ENCODE measurements at regions not wholly inside any gene's neighbourhood (a gene's known extent, or its start where the extent isn't known, plus 50 kb on each side); places are given as distances from the start of the nearest gene placed in this dataset.

DNA sequence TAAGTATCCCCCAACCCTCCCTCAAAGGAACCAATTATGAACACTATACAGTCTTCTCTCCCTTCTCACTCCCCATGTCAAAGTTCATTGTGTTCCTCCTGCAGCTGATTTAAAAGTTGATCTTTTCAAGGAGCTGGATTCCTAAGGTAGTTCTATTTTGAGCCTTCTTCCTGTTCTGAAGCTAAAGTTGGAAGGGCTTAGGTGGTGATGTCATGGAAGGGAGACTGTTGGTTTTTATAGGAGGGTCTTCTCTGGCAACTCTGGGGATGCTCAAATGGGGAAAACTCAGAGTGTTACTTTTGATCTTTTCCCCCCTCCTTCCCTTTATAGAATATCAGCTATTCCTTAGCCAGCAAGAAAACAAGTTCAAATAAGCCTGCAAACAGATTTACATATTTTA lies 83.0 kb upstream of the AK4 start:
- Histone ChIP-seq H3K4me1 (ENCODE audit: insufficient read depth, low read length) (peaks cover 29% of the 10 kb centered on the region), H3K79me2 (ENCODE audit: insufficient read depth, low read length) (peaks cover 55% of the 10 kb centered on the region), H4K20me1 (ENCODE audit: insufficient read depth, low read length) (peaks cover 32% of the 10 kb centered on the region), H3K27ac (ENCODE audit: low read length) (no peak overlapping the region), H2AFZ (ENCODE audit: low read depth, low read length) (no peak overlapping the region), H3K9ac (ENCODE audit: low read depth, low read length) (no peak overlapping the region), H3K27me3 (ENCODE audit: insufficient read depth, low read length, poor library complexity) (no peaks in the 10 kb centered on the region), H3K36me3 (ENCODE audit: insufficient read depth, low read length) (no peaks in the 10 kb centered on the region; the same call in 1 of the 2 replicates), H3K9me3 (ENCODE audit: insufficient read depth, low read length, severe bottlenecking) (no peaks in the 10 kb centered on the region), H3K4me2 (ENCODE audit: insufficient read depth, low read length) (peak overlapping the region; percentile 86; the same call in 1 of the 2 replicates), H3K4me3 (ENCODE audit: low read depth in 1 of 2, low read length in 2 of 2) (no peak overlapping the region)
- ATAC-seq (ENCODE audit: insufficient read depth, low read depth), result no peak
- no peak for TF ChIP-seq EZH2 (IDR thresholded peaks at IDR 0.05; ENCODE audit: borderline replicate concordance, low read depth, low read length, severe bottlenecking)
- no peak for TF ChIP-seq CTCF (IDR thresholded peaks at IDR 0.05; ENCODE audit: borderline replicate concordance, extremely low read depth, low read length, poor library complexity, severe bottlenecking)
- DNase-seq, result no peak

DNA sequence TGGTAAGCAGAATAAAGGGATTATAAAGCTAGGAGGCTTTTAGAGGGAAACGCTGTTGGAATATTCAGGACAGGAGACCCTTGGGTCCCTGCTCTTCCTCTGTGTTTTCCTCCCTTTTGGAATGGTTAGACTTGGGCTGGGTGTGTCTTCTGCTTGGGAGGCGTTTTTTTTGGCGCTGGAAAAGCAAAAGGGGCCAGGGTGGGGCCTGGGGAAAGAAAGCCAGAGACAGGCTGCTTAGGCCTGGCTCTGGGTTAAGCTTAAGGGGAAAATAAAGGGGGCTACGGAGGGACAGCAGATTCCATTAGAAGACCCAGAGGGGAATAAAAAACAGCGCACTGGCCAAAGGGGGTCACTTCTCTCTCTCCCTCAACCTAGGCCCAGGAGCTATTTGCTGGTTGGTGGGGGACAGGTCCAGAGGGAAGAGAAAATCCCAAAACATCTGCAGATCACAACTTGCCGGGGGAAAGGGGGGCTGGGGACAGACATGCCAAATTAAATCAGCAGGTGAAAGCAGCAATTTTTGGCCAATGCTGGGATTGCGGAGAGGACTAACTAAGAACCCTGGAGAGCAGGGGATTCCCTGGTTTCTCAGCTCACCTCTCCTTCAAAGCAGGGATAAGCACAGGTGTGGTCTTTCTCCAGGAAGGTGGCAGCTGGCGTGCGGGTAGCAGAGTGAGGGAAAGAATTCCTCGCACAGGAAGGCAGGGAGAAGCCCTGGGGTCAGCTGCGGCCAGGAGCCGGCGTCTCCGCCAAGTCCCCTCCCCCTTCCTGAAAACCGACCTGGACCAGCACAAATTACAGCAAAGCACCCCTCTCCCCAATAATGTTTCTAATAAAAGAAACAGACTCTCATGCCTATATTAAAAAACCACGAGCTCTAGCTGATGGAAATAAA lies 82.2 kb upstream of the AK4 start:
- H3K9ac ChIP-seq (ENCODE audit: low read depth, low read length), result peak overlapping the region; percentile 72
- no peaks in the 10 kb centered on the region; the same call in 1 of the 2 replicates for H3K36me3 ChIP-seq (ENCODE audit: insufficient read depth, low read length)
- TF ChIP-seq EZH2 (IDR thresholded peaks at IDR 0.05; ENCODE audit: borderline replicate concordance, low read depth, low read length, severe bottlenecking) (no peak), CTCF (IDR thresholded peaks at IDR 0.05; ENCODE audit: borderline replicate concordance, extremely low read depth, low read length, poor library complexity, severe bottlenecking) (no peak)
- H3K27me3 ChIP-seq (ENCODE audit: insufficient read depth, low read length, poor library complexity), result no peaks in the 10 kb centered on the region
- H3K4me2 ChIP-seq (ENCODE audit: insufficient read depth, low read length), result peak overlapping the region; percentile 86
- H3K9me3 ChIP-seq (ENCODE audit: insufficient read depth, low read length, severe bottlenecking), result no peaks in the 10 kb centered on the region
- peak overlapping the region; percentile 90; the same call in 1 of the 2 replicates for H3K27ac ChIP-seq (ENCODE audit: low read length)
- H2AFZ ChIP-seq (ENCODE audit: low read depth, low read length), result peak overlapping the region; percentile 92
- DNase-seq, result no peak
- peak overlapping the region; percentile 74 to 85; a peak in 3 of 4 replicates for H3K4me3 ChIP-seq (ENCODE audit: low read depth in 1 of 2, low read length in 2 of 2)
- H4K20me1 ChIP-seq (ENCODE audit: insufficient read depth, low read length), result peaks cover 32% of the 10 kb centered on the region
- ATAC-seq (ENCODE audit: insufficient read depth, low read depth), result no peak
- peaks cover 29% of the 10 kb centered on the region for H3K4me1 ChIP-seq (ENCODE audit: insufficient read depth, low read length)
- peaks cover 50% of the 10 kb centered on the region for H3K79me2 ChIP-seq (ENCODE audit: insufficient read depth, low read length)

DNA sequence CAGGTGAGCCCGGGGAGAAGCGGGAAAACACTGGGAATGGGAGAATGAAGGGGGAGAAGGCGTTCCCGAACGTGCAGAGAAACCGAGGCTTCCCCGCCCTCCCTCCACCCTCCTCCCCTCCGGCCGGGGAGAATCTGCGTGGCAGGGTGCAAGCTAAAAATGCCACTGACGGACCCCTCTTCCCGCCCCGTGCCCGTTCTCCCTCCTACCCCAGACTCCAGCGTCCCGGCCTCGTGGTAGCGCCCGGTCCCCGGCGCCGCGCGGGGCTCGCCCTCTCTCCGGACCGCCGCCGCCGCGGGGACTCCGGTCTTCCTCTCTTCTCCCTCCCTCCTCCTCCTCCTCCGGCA lies 81.6 kb upstream of the AK4 start:
- Histone ChIP-seq H4K20me1 (ENCODE audit: insufficient read depth, low read length) (peaks cover 29% of the 10 kb centered on the region), H3K9me3 (ENCODE audit: insufficient read depth, low read length, severe bottlenecking) (no peaks in the 10 kb centered on the region), H3K27ac (ENCODE audit: low read length) (peak overlapping the region; percentile 90), H3K4me1 (ENCODE audit: insufficient read depth, low read length) (peaks cover 29% of the 10 kb centered on the region), H3K4me2 (ENCODE audit: insufficient read depth, low read length) (peak overlapping the region; percentile 86), H3K9ac (ENCODE audit: low read depth, low read length) (peak overlapping the region; percentile 72), H3K4me3 (ENCODE audit: low read depth in 1 of 2, low read length in 2 of 2) (peak overlapping the region; percentile 74 to 85), H2AFZ (ENCODE audit: low read depth, low read length) (peak overlapping the region; percentile 92), H3K79me2 (ENCODE audit: insufficient read depth, low read length) (peaks cover 50% of the 10 kb centered on the region), H3K36me3 (ENCODE audit: insufficient read depth, low read length) (no peaks in the 10 kb centered on the region; the same call in 1 of the 2 replicates), H3K27me3 (ENCODE audit: insufficient read depth, low read length, poor library complexity) (no peaks in the 10 kb centered on the region)
- no peak; the same call in 1 of the 3 replicates for ATAC-seq (ENCODE audit: insufficient read depth, low read depth)
- no peak for TF ChIP-seq EZH2 (IDR thresholded peaks at IDR 0.05; ENCODE audit: borderline replicate concordance, low read depth, low read length, severe bottlenecking)
- no peak for TF ChIP-seq CTCF (IDR thresholded peaks at IDR 0.05; ENCODE audit: borderline replicate concordance, extremely low read depth, low read length, poor library complexity, severe bottlenecking)
- no peak for DNase-seq
